ENCODE measurements at regions not wholly inside any gene's neighbourhood (a gene's known extent, or its start where the extent isn't known, plus 50 kb on each side); places are given as distances from the start of the nearest gene placed in this dataset.

- TF ChIP-seq CTCF (tag by site-specific recombination; IDR thresholded peaks at IDR 0.05) (no peak), ZIC2 (tag by site-specific recombination; IDR thresholded peaks at IDR 0.05) (no peak), ZNF692 (tag by site-specific recombination; IDR thresholded peaks at IDR 0.05) (no peak)
Measured at GRCh38 chr1:209318181-209319056, 265.1 kb upstream of the CAMK1G start.
